ENCODE measurements at regions not wholly inside any gene's neighbourhood (a gene's known extent, or its start where the extent isn't known, plus 50 kb on each side); places are given as distances from the start of the nearest gene placed in this dataset.

DNA sequence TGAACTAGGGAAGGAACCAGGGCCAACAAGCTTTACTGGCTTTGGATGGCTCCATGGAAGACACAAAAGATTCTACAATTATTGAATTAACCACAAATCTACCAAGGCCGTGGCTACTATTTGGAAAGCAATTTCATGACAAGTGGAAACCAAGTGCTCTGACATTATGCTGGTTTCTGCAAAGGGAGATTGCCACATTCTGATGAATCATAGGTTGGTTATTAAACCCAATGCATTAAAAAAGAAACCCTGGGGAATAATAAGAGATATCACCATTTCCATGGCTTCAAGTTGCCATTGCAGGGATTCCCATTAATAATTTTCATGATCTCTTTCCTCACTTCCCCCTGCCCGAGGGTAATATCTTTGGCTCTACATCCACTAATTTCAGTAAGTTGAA is 359.2 kb upstream of the NCAM2 start:
- DNase-seq: no peak
- H3K9me3 ChIP-seq (ENCODE audit: control insufficient read depth, low read depth, low read length): no peaks in the 10 kb centered on the region
- no CpG with 5 or more reads among the region's 2 CpGs for WGBS (ENCODE audit: insufficient coverage, low lambda C conversion rate)

DNA sequence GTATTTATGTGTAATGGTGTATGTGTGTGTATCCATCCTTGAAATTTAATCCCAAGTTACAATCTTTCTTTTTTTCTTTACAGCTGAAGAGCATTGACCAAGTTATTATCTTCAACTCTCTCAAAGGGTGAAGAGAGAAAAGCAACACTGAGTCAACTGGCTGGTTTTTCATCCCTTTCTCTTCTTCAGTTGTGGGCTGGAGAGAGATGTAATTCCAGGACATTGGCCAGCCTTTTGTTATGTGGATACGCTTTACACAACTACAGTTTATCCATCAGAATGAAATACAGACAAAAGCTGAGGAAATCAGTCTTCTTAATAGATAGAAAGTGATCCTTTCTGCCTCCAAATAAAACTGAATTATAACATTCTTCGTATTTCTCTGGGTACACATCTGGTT is 357.0 kb upstream of the NCAM2 start:
- Histone ChIP-seq H3K4me3 (ENCODE audit: low read length) (no peak overlapping the region), H3K36me3 (ENCODE audit: control insufficient read depth, insufficient read depth, low read length) (no peaks in the 10 kb centered on the region), H3K4me1 (ENCODE audit: control insufficient read depth, insufficient read depth, low read length) (no peaks in the 10 kb centered on the region), H3K9me3 (ENCODE audit: control insufficient read depth, low read depth, low read length) (peaks cover 4% of the 10 kb centered on the region), H3K27me3 (ENCODE audit: control insufficient read depth, insufficient read depth, low read length) (no peaks in the 10 kb centered on the region), H3K27ac (ENCODE audit: low read length) (no peak overlapping the region)
- WGBS (ENCODE audit: insufficient coverage, low lambda C conversion rate): 80% methylated on average over 1 of the region's 2 CpGs
- no peak for DNase-seq

More for the DNA sequence above, 359.2 kb upstream of the NCAM2 start:
- Histone ChIP-seq H3K27me3 (ENCODE audit: control insufficient read depth, insufficient read depth, low read length) (no peaks in the 10 kb centered on the region), H3K4me3 (ENCODE audit: low read length) (no peak overlapping the region), H3K27ac (ENCODE audit: low read length) (no peak overlapping the region), H3K4me1 (ENCODE audit: control insufficient read depth, insufficient read depth, low read length) (no peaks in the 10 kb centered on the region), H3K36me3 (ENCODE audit: control insufficient read depth, insufficient read depth, low read length) (no peaks in the 10 kb centered on the region)

GRCh38 chr21:20642681-20643080 is 355.5 kb upstream of the NCAM2 start:
- Histone ChIP-seq H3K4me3 (ENCODE audit: low read length) (no peak overlapping the region), H3K9me3 (ENCODE audit: control insufficient read depth, low read depth, low read length) (peaks cover 4% of the 10 kb centered on the region), H3K36me3 (ENCODE audit: control insufficient read depth, insufficient read depth, low read length) (no peaks in the 10 kb centered on the region), H3K27ac (ENCODE audit: low read length) (no peak overlapping the region), H3K27me3 (ENCODE audit: control insufficient read depth, insufficient read depth, low read length) (no peaks in the 10 kb centered on the region), H3K4me1 (ENCODE audit: control insufficient read depth, insufficient read depth, low read length) (no peaks in the 10 kb centered on the region)
- 63% methylated on average over 3 of the region's 5 CpGs for WGBS (ENCODE audit: insufficient coverage, low lambda C conversion rate)
- no peak for DNase-seq

GRCh38 chr21:20644552-20644951 is 353.7 kb upstream of the NCAM2 start:
- no peaks in the 10 kb centered on the region for H3K36me3 ChIP-seq (ENCODE audit: control insufficient read depth, insufficient read depth, low read length)
- no peak overlapping the region for H3K4me3 ChIP-seq (ENCODE audit: low read length)
- no peaks in the 10 kb centered on the region for H3K4me1 ChIP-seq (ENCODE audit: control insufficient read depth, insufficient read depth, low read length)
- 80% methylated on average over 1 of the region's 2 CpGs for WGBS (ENCODE audit: insufficient coverage, low lambda C conversion rate)
- no peaks in the 10 kb centered on the region for H3K27me3 ChIP-seq (ENCODE audit: control insufficient read depth, insufficient read depth, low read length)
- DNase-seq: no peak
- no peak overlapping the region for H3K27ac ChIP-seq (ENCODE audit: low read length)
- H3K9me3 ChIP-seq (ENCODE audit: control insufficient read depth, low read depth, low read length): peaks cover 4% of the 10 kb centered on the region

DNA sequence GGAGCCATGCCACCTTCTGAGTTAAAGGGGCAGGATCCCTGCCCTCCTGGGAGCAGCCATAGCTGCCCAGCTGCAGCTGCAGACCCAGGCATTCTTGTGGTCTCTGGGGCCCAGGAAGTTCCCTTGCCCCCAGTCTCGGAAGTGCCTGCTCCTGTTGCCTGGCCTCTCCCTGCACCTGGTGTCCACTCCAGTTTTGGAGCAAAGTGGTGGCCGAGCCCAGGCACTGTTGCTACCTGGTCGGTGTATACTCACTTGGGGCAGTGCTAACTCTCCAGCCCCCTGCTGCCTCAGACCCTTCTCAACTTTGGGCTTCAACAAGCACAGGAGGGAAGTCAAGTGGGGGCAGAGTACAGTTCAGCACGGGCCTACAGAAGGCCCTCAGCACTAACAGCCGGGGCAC is 352.9 kb upstream of the NCAM2 start:
- Histone ChIP-seq H3K4me3 (ENCODE audit: low read length) (no peak overlapping the region), H3K36me3 (ENCODE audit: control insufficient read depth, insufficient read depth, low read length) (no peaks in the 10 kb centered on the region), H3K27ac (ENCODE audit: low read length) (no peak overlapping the region), H3K4me1 (ENCODE audit: control insufficient read depth, insufficient read depth, low read length) (no peaks in the 10 kb centered on the region), H3K9me3 (ENCODE audit: control insufficient read depth, low read depth, low read length) (peaks cover 4% of the 10 kb centered on the region), H3K27me3 (ENCODE audit: control insufficient read depth, insufficient read depth, low read length) (no peaks in the 10 kb centered on the region)
- WGBS (ENCODE audit: insufficient coverage, low lambda C conversion rate): no CpG with 5 or more reads among the region's 5 CpGs
- no peak for DNase-seq

- WGBS (ENCODE audit: insufficient coverage, low lambda C conversion rate): no CpG with 5 or more reads among the region's 7 CpGs
- Histone ChIP-seq H3K9me3 (ENCODE audit: control insufficient read depth, low read depth, low read length) (peaks cover 4% of the 10 kb centered on the region), H3K4me1 (ENCODE audit: control insufficient read depth, insufficient read depth, low read length) (no peaks in the 10 kb centered on the region), H3K4me3 (ENCODE audit: low read length) (no peak overlapping the region), H3K36me3 (ENCODE audit: control insufficient read depth, insufficient read depth, low read length) (no peaks in the 10 kb centered on the region), H3K27ac (ENCODE audit: low read length) (no peak overlapping the region), H3K27me3 (ENCODE audit: control insufficient read depth, insufficient read depth, low read length) (no peaks in the 10 kb centered on the region)
- no peak for DNase-seq
Observed at GRCh38 chr21:20646431-20647165, 351.6 kb upstream of the NCAM2 start.

GRCh38 chr21:20647607-20648006 is 350.6 kb upstream of the NCAM2 start:
- H3K9me3 ChIP-seq (ENCODE audit: control insufficient read depth, low read depth, low read length): peaks cover 4% of the 10 kb centered on the region
- H3K4me1 ChIP-seq (ENCODE audit: control insufficient read depth, insufficient read depth, low read length): no peaks in the 10 kb centered on the region
- no peak overlapping the region for H3K27ac ChIP-seq (ENCODE audit: low read length)
- H3K36me3 ChIP-seq (ENCODE audit: control insufficient read depth, insufficient read depth, low read length): no peaks in the 10 kb centered on the region
- H3K27me3 ChIP-seq (ENCODE audit: control insufficient read depth, insufficient read depth, low read length): no peaks in the 10 kb centered on the region
- no peak overlapping the region for H3K4me3 ChIP-seq (ENCODE audit: low read length)
- no peak for DNase-seq
- WGBS (ENCODE audit: insufficient coverage, low lambda C conversion rate): no CpG with 5 or more reads among the region's 1 CpG

- no peaks in the 10 kb centered on the region for H3K27me3 ChIP-seq (ENCODE audit: control insufficient read depth, insufficient read depth, low read length)
- 100% methylated on average over 1 of the region's 5 CpGs for WGBS (ENCODE audit: insufficient coverage, low lambda C conversion rate)
- no peak overlapping the region for H3K4me3 ChIP-seq (ENCODE audit: low read length)
- peaks cover 4% of the 10 kb centered on the region for H3K9me3 ChIP-seq (ENCODE audit: control insufficient read depth, low read depth, low read length)
- no peaks in the 10 kb centered on the region for H3K36me3 ChIP-seq (ENCODE audit: control insufficient read depth, insufficient read depth, low read length)
- no peak overlapping the region for H3K27ac ChIP-seq (ENCODE audit: low read length)
- no peak for DNase-seq
- no peaks in the 10 kb centered on the region for H3K4me1 ChIP-seq (ENCODE audit: control insufficient read depth, insufficient read depth, low read length)
Observed at GRCh38 chr21:20649231-20649630, 349.0 kb upstream of the NCAM2 start.

- no peak for DNase-seq
- WGBS (ENCODE audit: insufficient coverage, low lambda C conversion rate): 94% methylated on average over 4 of the region's 4 CpGs
- Histone ChIP-seq H3K4me1 (ENCODE audit: control insufficient read depth, insufficient read depth, low read length) (no peaks in the 10 kb centered on the region), H3K27me3 (ENCODE audit: control insufficient read depth, insufficient read depth, low read length) (no peaks in the 10 kb centered on the region), H3K9me3 (ENCODE audit: control insufficient read depth, low read depth, low read length) (no peaks in the 10 kb centered on the region), H3K4me3 (ENCODE audit: low read length) (no peak overlapping the region), H3K36me3 (ENCODE audit: control insufficient read depth, insufficient read depth, low read length) (no peaks in the 10 kb centered on the region), H3K27ac (ENCODE audit: low read length) (no peak overlapping the region)
Observed at GRCh38 chr21:20652846-20653245, 345.4 kb upstream of the NCAM2 start.

DNA sequence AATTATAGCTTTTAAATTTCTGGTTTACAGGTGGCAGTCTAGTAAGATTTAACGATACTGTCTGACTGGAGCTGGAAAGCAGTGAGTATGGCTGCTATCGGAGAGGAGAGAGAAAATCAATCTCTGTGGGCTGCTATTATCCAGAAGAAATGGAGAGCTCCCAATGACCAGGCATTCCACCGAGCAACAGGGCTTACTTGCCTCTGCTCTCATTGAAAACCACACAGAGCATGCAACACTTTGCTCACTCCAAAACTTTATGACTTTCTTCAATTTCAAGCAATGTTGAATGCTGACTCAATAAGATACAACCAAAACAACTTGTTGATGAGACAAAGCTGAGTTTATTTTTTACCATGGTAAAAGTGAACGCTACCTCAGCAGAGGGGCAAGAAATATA is 337.0 kb upstream of the NCAM2 start:
- Histone ChIP-seq H3K27ac (ENCODE audit: low read length) (no peak overlapping the region), H3K4me3 (ENCODE audit: low read length) (no peak overlapping the region), H3K9me3 (ENCODE audit: control insufficient read depth, low read depth, low read length) (no peaks in the 10 kb centered on the region), H3K36me3 (ENCODE audit: control insufficient read depth, insufficient read depth, low read length) (no peaks in the 10 kb centered on the region), H3K4me1 (ENCODE audit: control insufficient read depth, insufficient read depth, low read length) (no peaks in the 10 kb centered on the region), H3K27me3 (ENCODE audit: control insufficient read depth, insufficient read depth, low read length) (no peaks in the 10 kb centered on the region)
- 100% methylated on average over 1 of the region's 4 CpGs for WGBS (ENCODE audit: insufficient coverage, low lambda C conversion rate)
- DNase-seq: no peak

GRCh38 chr21:20661745-20662422 is 336.3 kb upstream of the NCAM2 start:
- Histone ChIP-seq H3K9me3 (ENCODE audit: control insufficient read depth, low read depth, low read length) (no peaks in the 10 kb centered on the region), H3K4me1 (ENCODE audit: control insufficient read depth, insufficient read depth, low read length) (no peaks in the 10 kb centered on the region), H3K27ac (ENCODE audit: low read length) (no peak overlapping the region), H3K4me3 (ENCODE audit: low read length) (no peak overlapping the region), H3K27me3 (ENCODE audit: control insufficient read depth, insufficient read depth, low read length) (no peaks in the 10 kb centered on the region), H3K36me3 (ENCODE audit: control insufficient read depth, insufficient read depth, low read length) (no peaks in the 10 kb centered on the region)
- no peak for DNase-seq
